Osteoblast (primary cell): ENCODE measurements at regions not wholly inside any gene's neighbourhood (a gene's known extent, or its start where the extent isn't known, plus 50 kb on each side); places are given as distances from the start of the nearest gene placed in this dataset.
"Not testable (repeated sequence)": the region's sequence is repeated elsewhere in the genome, so short reads cannot be mapped to it uniquely, and the experiment has no call there.

Experiments
- DNase-seq: peaks from one replicate; pipeline ENCODE4 v3.0.0; 2011; ENCODE audit warnings: low spot score, mixed read lengths; ENCODE audit not compliant: insufficient read length; ENCODE audit errors: missing footprints
- H2AFZ ChIP-seq: 2 replicates; pipeline ENCODE4 v1.6.0; 2011; ENCODE audit warnings: mild to moderate bottlenecking, low read length
- H3K27ac ChIP-seq: 2 replicates; pipeline ENCODE4 v1.5.1; 2011; ENCODE audit warnings: mild to moderate bottlenecking, low read depth, low read length, moderate library complexity
- H3K27me3 ChIP-seq: 2 replicates; pipeline ENCODE4 v1.6.0; 2012; ENCODE audit warnings: mild to moderate bottlenecking, control low read depth, inconsistent platforms, low read length, moderate library complexity; ENCODE audit not compliant: insufficient read depth
- H3K36me3 ChIP-seq: 2 replicates; pipeline ENCODE4 v1.5.1; 2011; ENCODE audit warnings: mild to moderate bottlenecking, low read length, control low read depth, moderate library complexity; ENCODE audit not compliant: insufficient read depth
- H3K4me1 ChIP-seq: 2 replicates; pipeline ENCODE4 v1.5.1; 2011; ENCODE audit warnings: mild to moderate bottlenecking, low read length, control low read depth, moderate library complexity; ENCODE audit not compliant: insufficient read depth
- H3K4me2 ChIP-seq: 2 replicates; pipeline ENCODE4 v1.6.0; 2011; ENCODE audit warnings: mild to moderate bottlenecking, low read length; ENCODE audit not compliant: insufficient read depth
- H3K4me3 ChIP-seq: fragments of 200-600 bp; sonication (generic); 3 replicates; pipeline ENCODE4 v1.5.1; 2012; ENCODE audit warnings: mild to moderate bottlenecking, low read length, inconsistent platforms; ENCODE audit not compliant: insufficient read depth
- H3K79me2 ChIP-seq: 2 replicates; pipeline ENCODE4 v1.6.0; 2012; ENCODE audit warnings: mild to moderate bottlenecking, low read length, control low read depth, inconsistent platforms; ENCODE audit not compliant: insufficient read depth
- H3K9me3 ChIP-seq: 2 replicates; pipeline ENCODE4 v1.5.1; 2011; ENCODE audit warnings: low read depth, low read length, control low read depth
- H4K20me1 ChIP-seq: 2 replicates; pipeline ENCODE4 v1.6.0; 2012; ENCODE audit warnings: mild to moderate bottlenecking, low read length, control low read depth; ENCODE audit not compliant: insufficient read depth
- CTCF ChIP-seq: IDR thresholded peaks from 2 replicates; pipeline ENCODE4 v1.5.1; 2011; ENCODE audit warnings: mild to moderate bottlenecking, low read depth, low read length, moderate library complexity; ENCODE audit errors: extremely low read depth

GRCh38 chr4:77505958-77506319 lies 99.7 kb upstream of the CXCL13 start:
- Histone ChIP-seq H3K4me3 (no peak overlapping the region), H3K27ac (no peak overlapping the region), H3K79me2 (no peaks in the 10 kb centered on the region), H3K9me3 (no peaks in the 10 kb centered on the region), H3K4me1 (no peaks in the 10 kb centered on the region), H3K4me2 (no peak overlapping the region), H2AFZ (no peak overlapping the region), H3K36me3 (no peaks in the 10 kb centered on the region), H4K20me1 (no peaks in the 10 kb centered on the region), H3K27me3 (no peaks in the 10 kb centered on the region)
- TF ChIP-seq CTCF = no peak
- DNase-seq = no peak

- no peaks in the 10 kb centered on the region for H3K36me3 ChIP-seq
- H3K27me3 ChIP-seq = no peaks in the 10 kb centered on the region
- H3K4me1 ChIP-seq = no peaks in the 10 kb centered on the region
- H3K9me3 ChIP-seq = no peaks in the 10 kb centered on the region
- DNase-seq = no peak
- no peaks in the 10 kb centered on the region for H4K20me1 ChIP-seq
- no peak for TF ChIP-seq CTCF
- no peak overlapping the region for H3K27ac ChIP-seq
- no peak overlapping the region for H3K4me2 ChIP-seq
- H3K4me3 ChIP-seq = no peak overlapping the region
- no peak overlapping the region for H2AFZ ChIP-seq
- H3K79me2 ChIP-seq = no peaks in the 10 kb centered on the region
Observed at GRCh38 chr4:77510367-77510766, 95.3 kb upstream of the CXCL13 start.

GRCh38 chr4:77525538-77525937 lies 80.1 kb upstream of the CXCL13 start:
- H3K9me3 ChIP-seq = no peaks in the 10 kb centered on the region
- no peaks in the 10 kb centered on the region for H3K4me1 ChIP-seq
- TF ChIP-seq CTCF = no peak
- no peaks in the 10 kb centered on the region for H3K36me3 ChIP-seq
- H3K4me3 ChIP-seq = no peak overlapping the region
- H4K20me1 ChIP-seq = no peaks in the 10 kb centered on the region
- H3K79me2 ChIP-seq = no peaks in the 10 kb centered on the region
- H3K27me3 ChIP-seq = no peaks in the 10 kb centered on the region
- no peak overlapping the region for H3K27ac ChIP-seq
- no peak overlapping the region for H3K4me2 ChIP-seq
- no peak for DNase-seq
- H2AFZ ChIP-seq = no peak overlapping the region

- H3K27ac ChIP-seq, H3K36me3 ChIP-seq, DNase-seq, H3K79me2 ChIP-seq, H3K27me3 ChIP-seq, H3K4me3 ChIP-seq, H3K4me2 ChIP-seq, H3K9me3 ChIP-seq, H3K4me1 ChIP-seq, H2AFZ ChIP-seq, H4K20me1 ChIP-seq: not testable (repeated sequence)
Observed at GRCh38 chr4:77527900-77528299, 77.7 kb upstream of the CXCL13 start.

- Histone ChIP-seq H3K27me3 (peaks cover 35% of the 10 kb centered on the region), H2AFZ (no peak overlapping the region)
- DNase-seq = peak; percentile 18
Observed at GRCh38 chr4:77538144-77538543, 67.5 kb upstream of the CXCL13 start.

More at GRCh38 chr4:77538144-77538543, 67.5 kb upstream of the CXCL13 start:
- H3K36me3 ChIP-seq = no peaks in the 10 kb centered on the region
- H3K79me2 ChIP-seq = no peaks in the 10 kb centered on the region
- H3K4me3 ChIP-seq = no peak overlapping the region
- H4K20me1 ChIP-seq = no peaks in the 10 kb centered on the region
- no peak overlapping the region for H3K27ac ChIP-seq
- H3K4me2 ChIP-seq = peak overlapping the region; percentile 25
- H3K4me1 ChIP-seq = peaks cover 13% of the 10 kb centered on the region
- TF ChIP-seq CTCF = no peak
- H3K9me3 ChIP-seq = no peaks in the 10 kb centered on the region
